Neural progenitor cell (in vitro differentiated cells): ENCODE measurements at regions not wholly inside any gene's neighbourhood (a gene's known extent, or its start where the extent isn't known, plus 50 kb on each side); places are given as distances from the start of the nearest gene placed in this dataset.

ENCODE experiments used
- CTCF ChIP-seq: fragments of 200-600 bp; sonication (generic); IDR thresholded peaks from 2 replicates; pipeline ENCODE4 v1.5.1; 2017; ENCODE audit warnings: antibody characterized with exemption, mild to moderate bottlenecking
- EZH2 ChIP-seq: fragments of 200-600 bp; sonication (generic); IDR thresholded peaks from 2 replicates; pipeline ENCODE4 v1.6.1; 2017; ENCODE audit warnings: antibody characterized with exemption, mild to moderate bottlenecking, moderate library complexity

GRCh38 chr15:95645791-95646338 lies 684.6 kb upstream of the NR2F2 start:
- TF ChIP-seq CTCF: no peak
- no peak for TF ChIP-seq EZH2
